ENCODE measurements at regions not wholly inside any gene's neighbourhood (a gene's known extent, or its start where the extent isn't known, plus 50 kb on each side); places are given as distances from the start of the nearest gene placed in this dataset.
"Not testable (repeated sequence)": the region's sequence is repeated elsewhere in the genome, so short reads cannot be mapped to it uniquely, and the experiment has no call there.

GRCh38 chrX:53767544-53767943 lies 81.0 kb upstream of the HUWE1 start:
- no peak for DNase-seq (ENCODE audit: low spot score)
- TF ChIP-seq EZH2phosphoT487 (IDR thresholded peaks at IDR 0.05): no peak
- TF ChIP-seq CTCF (IDR thresholded peaks at IDR 0.05): no peak
- no peak for TF ChIP-seq EZH2 (IDR thresholded peaks at IDR 0.05)
- no peaks in the 10 kb centered on the region for H3K9me3 ChIP-seq (ENCODE audit: low read depth)
- H3K27me3 Mint-ChIP-seq (ENCODE audit: insufficient read depth, low read depth): peaks cover 3% of the 10 kb centered on the region
- H3K4me3 Mint-ChIP-seq: no peak overlapping the region
- H3K27me3 ChIP-seq: no peaks in the 10 kb centered on the region
- no peak overlapping the region for H3K4me2 ChIP-seq
- no peaks in the 10 kb centered on the region for H3K4me1 ChIP-seq
- H3K27ac Mint-ChIP-seq: no peak overlapping the region
- H4K20me1 ChIP-seq (ENCODE audit: low read depth): no peaks in the 10 kb centered on the region
- H3K36me3 ChIP-seq: no peaks in the 10 kb centered on the region
- peaks cover 6% of the 10 kb centered on the region for H3K9me3 Mint-ChIP-seq
- H3F3A ChIP-seq (ENCODE audit: low read depth): no peaks in the 10 kb centered on the region
- H3K79me2 ChIP-seq (ENCODE audit: low read depth): no peaks in the 10 kb centered on the region
- H3K9ac ChIP-seq: no peak overlapping the region
- no peaks in the 10 kb centered on the region for H3K4me1 Mint-ChIP-seq
- H3K4me3 ChIP-seq: no peak overlapping the region
- no peak overlapping the region for H2AFZ ChIP-seq (replicated peaks)
- H3K27ac ChIP-seq: no peak overlapping the region
- H3K36me3 Mint-ChIP-seq: peaks cover 2% of the 10 kb centered on the region

DNA sequence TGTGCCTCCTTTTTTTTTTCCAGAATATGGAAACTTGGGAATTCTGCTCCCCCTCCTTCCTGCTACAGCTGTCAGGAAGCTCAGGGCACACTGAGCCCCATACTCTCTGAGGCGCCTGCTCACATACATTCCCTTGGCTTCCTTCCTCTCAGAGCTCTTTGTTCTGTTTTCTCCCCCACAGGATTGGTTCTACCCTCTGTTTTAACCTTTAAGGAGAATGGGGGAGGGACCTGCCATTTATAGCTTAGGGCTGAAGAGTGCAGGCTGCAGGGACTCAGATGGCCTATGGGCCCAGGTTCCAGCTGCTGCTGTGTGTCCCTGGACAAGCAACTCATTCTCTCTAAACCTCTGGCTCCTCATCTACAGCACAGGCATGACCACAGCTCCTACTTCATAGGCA lies 70.7 kb upstream of the HUWE1 start:
- H3F3A ChIP-seq (ENCODE audit: low read depth); H3K4me3 Mint-ChIP-seq; H3K9ac ChIP-seq; H3K79me2 ChIP-seq (ENCODE audit: low read depth); H3K4me3 ChIP-seq; H3K9me3 Mint-ChIP-seq; H3K27ac ChIP-seq; H3K27me3 ChIP-seq; H3K4me1 ChIP-seq; H3K9me3 ChIP-seq (ENCODE audit: low read depth); H4K20me1 ChIP-seq (ENCODE audit: low read depth); H3K4me1 Mint-ChIP-seq; H3K36me3 ChIP-seq; H3K36me3 Mint-ChIP-seq; H3K4me2 ChIP-seq; H3K27me3 Mint-ChIP-seq (ENCODE audit: insufficient read depth, low read depth): not testable (repeated sequence)
- DNase-seq (ENCODE audit: low spot score): peak; percentile 41
- peak overlapping the region; percentile 50 for H3K27ac Mint-ChIP-seq
- H2AFZ ChIP-seq (replicated peaks): peak overlapping the region; percentile 63

- H3K36me3 Mint-ChIP-seq: no peaks in the 10 kb centered on the region
- no peaks in the 10 kb centered on the region for H3K27me3 Mint-ChIP-seq (ENCODE audit: insufficient read depth, low read depth)
- no peak overlapping the region for H3K4me3 Mint-ChIP-seq
- TF ChIP-seq EZH2phosphoT487 (IDR thresholded peaks at IDR 0.05) (no peak), CTCF (IDR thresholded peaks at IDR 0.05) (no peak), EZH2 (IDR thresholded peaks at IDR 0.05) (no peak)
- Histone ChIP-seq H3K4me1 (no peaks in the 10 kb centered on the region), H3K9me3 (ENCODE audit: low read depth) (peaks cover 10% of the 10 kb centered on the region), H3K79me2 (ENCODE audit: low read depth) (no peaks in the 10 kb centered on the region), H4K20me1 (ENCODE audit: low read depth) (no peaks in the 10 kb centered on the region), H3F3A (ENCODE audit: low read depth) (peaks cover 4% of the 10 kb centered on the region), H3K27me3 (no peaks in the 10 kb centered on the region), H3K27ac (no peak overlapping the region), H3K9ac (no peak overlapping the region), H3K36me3 (no peaks in the 10 kb centered on the region), H2AFZ (replicated peaks) (no peak overlapping the region), H3K4me3 (no peak overlapping the region), H3K4me2 (no peak overlapping the region)
- no peaks in the 10 kb centered on the region for H3K9me3 Mint-ChIP-seq
- DNase-seq (ENCODE audit: low spot score): no peak
- no peak overlapping the region for H3K27ac Mint-ChIP-seq
- H3K4me1 Mint-ChIP-seq: no peaks in the 10 kb centered on the region
These were observed 60.2 kb upstream of the HUWE1 start for GRCh38 chrX:53746718-53747117.

- H3K4me2 ChIP-seq: no peak overlapping the region
- no peaks in the 10 kb centered on the region for H4K20me1 ChIP-seq (ENCODE audit: low read depth)
- Mint-ChIP-seq H3K27ac (no peak overlapping the region), H3K4me3 (no peak overlapping the region), H3K9me3 (no peaks in the 10 kb centered on the region), H3K36me3 (no peaks in the 10 kb centered on the region), H3K4me1 (no peaks in the 10 kb centered on the region), H3K27me3 (ENCODE audit: insufficient read depth, low read depth) (no peaks in the 10 kb centered on the region)
- H3K9ac ChIP-seq: no peak overlapping the region
- H3F3A ChIP-seq (ENCODE audit: low read depth): no peaks in the 10 kb centered on the region
- DNase-seq (ENCODE audit: low spot score): no peak
- TF ChIP-seq CTCF (IDR thresholded peaks at IDR 0.05) (no peak), EZH2phosphoT487 (IDR thresholded peaks at IDR 0.05) (no peak), EZH2 (IDR thresholded peaks at IDR 0.05) (no peak)
- H3K36me3 ChIP-seq: no peaks in the 10 kb centered on the region
- no peaks in the 10 kb centered on the region for H3K4me1 ChIP-seq
- H3K9me3 ChIP-seq (ENCODE audit: low read depth): peaks cover 10% of the 10 kb centered on the region
- no peak overlapping the region for H3K27ac ChIP-seq
- H3K79me2 ChIP-seq (ENCODE audit: low read depth): no peaks in the 10 kb centered on the region
- no peaks in the 10 kb centered on the region for H3K27me3 ChIP-seq
- no peak overlapping the region for H2AFZ ChIP-seq (replicated peaks)
- no peak overlapping the region for H3K4me3 ChIP-seq
These were observed 56.7 kb upstream of the HUWE1 start for GRCh38 chrX:53743244-53743643.

All from neural progenitor cell (in vitro differentiated cells).